LNCaP clone FGC (cell line): ENCODE measurements at regions not wholly inside any gene's neighbourhood (a gene's known extent, or its start where the extent isn't known, plus 50 kb on each side); places are given as distances from the start of the nearest gene placed in this dataset.

Source experiments
- DNase-seq: peaks from one replicate; pipeline ENCODE4 v3.0.0-alpha.2; 2011; ENCODE audit warnings: low read depth
- H3K4me3 ChIP-seq: 2 replicates; pipeline ENCODE4 v1.5.1; 2011; ENCODE audit warnings: mild to moderate bottlenecking, low read depth, low read length, control low read depth
- CTCF ChIP-seq: IDR thresholded peaks from 2 replicates; pipeline ENCODE4 v1.5.1; 2012; ENCODE audit warnings: mild to moderate bottlenecking; ENCODE audit not compliant: control insufficient read depth, insufficient read depth; ENCODE audit errors: extremely low read depth

GRCh38 chr4:11765849-11766453 lies 337.3 kb upstream of the HS3ST1 start:
- TF ChIP-seq CTCF: peak; percentile 68
- peak; percentile 31 for DNase-seq
- no peak overlapping the region for H3K4me3 ChIP-seq

- TF ChIP-seq CTCF: no peak
- no peak for DNase-seq
- H3K4me3 ChIP-seq: no peak overlapping the region
Measured at GRCh38 chr4:11748164-11748872, 319.6 kb upstream of the HS3ST1 start.

GRCh38 chr4:11746734-11747133 lies 318.0 kb upstream of the HS3ST1 start:
- no peak overlapping the region for H3K4me3 ChIP-seq
- TF ChIP-seq CTCF: no peak
- DNase-seq: no peak

- DNase-seq: no peak
- TF ChIP-seq CTCF: no peak
- H3K4me3 ChIP-seq: no peak overlapping the region
Measured at GRCh38 chr4:11743976-11744375, 315.3 kb upstream of the HS3ST1 start.

GRCh38 chr4:11743236-11743635 lies 314.5 kb upstream of the HS3ST1 start:
- no peak for TF ChIP-seq CTCF
- no peak for DNase-seq
- H3K4me3 ChIP-seq: no peak overlapping the region

GRCh38 chr4:11741190-11741652 lies 312.5 kb upstream of the HS3ST1 start:
- H3K4me3 ChIP-seq: no peak overlapping the region
- TF ChIP-seq CTCF: no peak
- no peak for DNase-seq
